GM10266 (cell line): ENCODE measurements at regions not wholly inside any gene's neighbourhood (a gene's known extent, or its start where the extent isn't known, plus 50 kb on each side); places are given as distances from the start of the nearest gene placed in this dataset.
"Not testable (repeated sequence)": the region's sequence is repeated elsewhere in the genome, so short reads cannot be mapped to it uniquely, and the experiment has no call there.

Experiments
- DNase-seq: peaks from one replicate; pipeline ENCODE4 v3.0.0; 2012; ENCODE audit errors: extremely low spot score
- TF ChIP-seq, protein P1 (sequence below): IDR thresholded peaks from 2 replicates; pipeline ENCODE4 v1.5.1; 2012; ENCODE audit warnings: mild to moderate bottlenecking, low read depth; ENCODE audit not compliant: control insufficient read depth, insufficient read depth; ENCODE audit errors: missing control alignments

GRCh38 chr4:85050736-85051135 is 84.2 kb upstream of the WDFY3 start:
- TF ChIP-seq, protein P1, sequence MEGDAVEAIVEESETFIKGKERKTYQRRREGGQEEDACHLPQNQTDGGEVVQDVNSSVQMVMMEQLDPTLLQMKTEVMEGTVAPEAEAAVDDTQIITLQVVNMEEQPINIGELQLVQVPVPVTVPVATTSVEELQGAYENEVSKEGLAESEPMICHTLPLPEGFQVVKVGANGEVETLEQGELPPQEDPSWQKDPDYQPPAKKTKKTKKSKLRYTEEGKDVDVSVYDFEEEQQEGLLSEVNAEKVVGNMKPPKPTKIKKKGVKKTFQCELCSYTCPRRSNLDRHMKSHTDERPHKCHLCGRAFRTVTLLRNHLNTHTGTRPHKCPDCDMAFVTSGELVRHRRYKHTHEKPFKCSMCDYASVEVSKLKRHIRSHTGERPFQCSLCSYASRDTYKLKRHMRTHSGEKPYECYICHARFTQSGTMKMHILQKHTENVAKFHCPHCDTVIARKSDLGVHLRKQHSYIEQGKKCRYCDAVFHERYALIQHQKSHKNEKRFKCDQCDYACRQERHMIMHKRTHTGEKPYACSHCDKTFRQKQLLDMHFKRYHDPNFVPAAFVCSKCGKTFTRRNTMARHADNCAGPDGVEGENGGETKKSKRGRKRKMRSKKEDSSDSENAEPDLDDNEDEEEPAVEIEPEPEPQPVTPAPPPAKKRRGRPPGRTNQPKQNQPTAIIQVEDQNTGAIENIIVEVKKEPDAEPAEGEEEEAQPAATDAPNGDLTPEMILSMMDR = no peak
- DNase-seq = no peak

DNA sequence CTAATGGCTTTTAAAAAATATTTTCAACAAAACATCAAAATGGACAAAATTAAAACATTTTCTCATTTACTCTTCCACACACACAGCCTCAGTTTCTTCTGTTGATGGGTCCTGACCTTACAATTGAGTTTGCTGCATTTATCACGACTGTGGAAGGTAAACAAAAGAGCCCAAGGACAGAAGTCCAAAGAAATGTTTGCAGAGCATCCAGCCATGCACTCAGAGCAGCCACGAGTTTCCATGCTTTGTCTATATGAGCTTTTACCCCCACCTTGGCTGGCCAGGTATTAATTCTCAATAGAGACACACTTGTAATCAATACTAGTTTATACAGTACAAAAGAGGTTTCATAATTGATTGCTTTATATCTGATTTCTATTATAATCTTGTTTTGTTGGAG is 85.0 kb upstream of the WDFY3 start:
- no peak for DNase-seq
- TF ChIP-seq, protein P1 = no peak

DNA sequence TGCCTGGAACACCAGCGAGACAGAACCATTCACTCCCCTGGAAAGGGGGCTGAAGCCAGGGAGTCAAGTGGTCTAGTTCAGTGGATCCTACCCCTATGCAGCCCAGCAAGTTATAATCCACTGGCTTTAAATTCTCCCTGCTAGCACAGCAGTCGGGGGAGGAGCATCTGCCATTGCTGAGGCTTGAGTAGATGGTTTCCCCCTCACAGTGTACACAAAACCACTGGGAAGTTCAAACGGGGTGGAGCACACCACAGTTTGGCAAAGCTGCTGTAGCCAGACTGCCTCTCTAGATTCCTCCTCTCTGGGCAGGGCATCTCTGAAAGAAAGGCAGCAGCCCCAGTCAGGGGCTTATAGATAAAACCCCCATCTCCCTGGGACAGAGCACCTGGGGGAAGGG is 88.4 kb upstream of the WDFY3 start:
- DNase-seq = not testable (repeated sequence)

DNA sequence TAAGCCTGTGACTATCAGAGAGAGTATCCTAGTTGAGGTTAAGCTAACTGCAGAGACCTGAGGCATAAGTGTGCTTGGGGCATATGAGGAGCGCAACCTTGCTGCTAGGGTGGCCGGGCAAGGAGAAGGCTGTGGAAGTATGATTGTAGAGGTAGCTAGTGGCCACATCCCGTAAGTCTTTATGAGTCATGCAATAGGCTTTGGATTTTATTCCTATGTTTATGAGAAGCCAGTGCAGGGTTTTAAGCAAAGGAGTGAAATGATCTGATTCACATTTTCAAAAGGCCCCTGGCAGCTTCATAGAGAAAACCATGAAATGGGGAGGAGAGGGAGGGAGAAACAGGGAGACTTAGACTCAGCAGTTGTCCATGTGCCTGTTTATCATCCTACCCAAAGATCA is 92.1 kb upstream of the WDFY3 start:
- TF ChIP-seq, protein P1 = no peak
- no peak for DNase-seq

GRCh38 chr4:85061974-85062373 is 95.5 kb upstream of the WDFY3 start:
- DNase-seq = no peak
- TF ChIP-seq, protein P1 = no peak

- TF ChIP-seq, protein P1 = no peak
- DNase-seq = no peak
Observed at GRCh38 chr4:85062466-85062865, 96.0 kb upstream of the WDFY3 start.

GRCh38 chr4:85067342-85067741 is 100.9 kb upstream of the WDFY3 start:
- TF ChIP-seq, protein P1 = no peak
- DNase-seq = no peak

DNA sequence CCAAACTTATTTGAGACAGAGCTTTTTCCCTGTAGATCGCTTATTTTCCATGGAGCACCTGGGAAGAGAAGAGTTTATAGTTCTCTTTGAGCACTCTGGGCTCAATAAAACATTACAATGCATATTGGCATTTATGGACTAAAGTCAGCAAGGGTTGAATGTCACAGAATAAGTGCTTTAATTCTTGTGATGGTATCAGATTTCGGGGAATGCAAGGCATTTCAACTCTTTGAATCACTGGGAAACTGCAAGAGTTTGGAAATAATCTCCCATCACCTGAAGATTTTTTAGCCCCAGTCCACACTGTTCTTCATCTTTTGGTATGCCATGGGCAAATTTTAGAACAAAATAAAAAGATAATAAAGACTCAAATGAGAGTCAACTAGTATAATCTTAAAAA is 111.5 kb upstream of the WDFY3 start:
- DNase-seq = no peak
- TF ChIP-seq, protein P1 = no peak
